HS-5 (cell line): ENCODE measurements at regions not wholly inside any gene's neighbourhood (a gene's known extent, or its start where the extent isn't known, plus 50 kb on each side); places are given as distances from the start of the nearest gene placed in this dataset.
"Not testable (repeated sequence)": the region's sequence is repeated elsewhere in the genome, so short reads cannot be mapped to it uniquely, and the experiment has no call there.

Source experiments
- DNase-seq: peaks from one replicate; pipeline ENCODE4 v3.0.0-alpha.2; 2012; ENCODE audit warnings: low read depth

DNA sequence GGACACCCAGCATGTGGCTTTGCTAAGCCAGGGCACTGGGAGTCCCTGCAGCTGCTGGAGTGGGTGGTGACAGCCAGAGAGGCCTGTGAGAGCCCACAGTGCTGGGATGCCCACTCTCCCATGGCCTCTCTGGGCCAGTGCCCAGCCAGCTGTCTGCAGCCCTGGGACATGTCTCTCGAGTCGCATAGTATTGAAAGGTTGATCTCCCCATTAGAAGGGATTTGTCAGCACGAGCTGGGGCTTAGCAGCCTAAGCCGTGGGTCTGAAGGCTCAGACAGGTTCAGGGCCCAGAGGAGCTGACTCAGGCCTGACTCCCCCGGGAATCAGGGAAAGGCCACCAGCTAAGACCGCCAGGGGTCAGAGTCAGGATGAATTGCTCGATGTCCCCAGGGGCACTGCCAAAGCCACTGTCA lies 53.5 kb downstream of the FOXD2 start:
- no peak for DNase-seq

- no peak for DNase-seq
These were observed 57.4 kb downstream of the FOXD2 start for GRCh38 chr1:47495176-47495713.

DNA sequence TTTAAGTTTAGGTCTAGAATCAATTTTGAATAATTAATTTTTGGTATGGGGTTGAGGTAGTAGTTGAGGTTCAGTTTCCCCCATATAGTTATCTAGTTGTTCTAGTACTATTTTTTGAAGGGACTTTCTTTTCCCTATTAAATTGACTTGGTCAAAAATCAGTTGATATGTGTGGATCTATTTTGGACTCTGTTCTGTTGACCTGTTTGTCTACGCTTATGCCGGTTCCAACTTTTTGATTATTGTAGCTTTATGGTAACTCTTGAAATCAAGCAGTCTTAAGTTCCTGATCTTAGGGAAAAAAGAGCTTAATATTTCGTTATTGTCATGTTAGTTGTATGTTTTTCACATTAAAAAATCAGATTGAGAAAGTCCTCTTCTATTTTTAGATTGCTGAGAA lies 60.7 kb downstream of the FOXD2 start:
- no peak for DNase-seq

GRCh38 chr1:47501069-47501468 lies 63.2 kb downstream of the FOXD2 start:
- no peak for DNase-seq

DNA sequence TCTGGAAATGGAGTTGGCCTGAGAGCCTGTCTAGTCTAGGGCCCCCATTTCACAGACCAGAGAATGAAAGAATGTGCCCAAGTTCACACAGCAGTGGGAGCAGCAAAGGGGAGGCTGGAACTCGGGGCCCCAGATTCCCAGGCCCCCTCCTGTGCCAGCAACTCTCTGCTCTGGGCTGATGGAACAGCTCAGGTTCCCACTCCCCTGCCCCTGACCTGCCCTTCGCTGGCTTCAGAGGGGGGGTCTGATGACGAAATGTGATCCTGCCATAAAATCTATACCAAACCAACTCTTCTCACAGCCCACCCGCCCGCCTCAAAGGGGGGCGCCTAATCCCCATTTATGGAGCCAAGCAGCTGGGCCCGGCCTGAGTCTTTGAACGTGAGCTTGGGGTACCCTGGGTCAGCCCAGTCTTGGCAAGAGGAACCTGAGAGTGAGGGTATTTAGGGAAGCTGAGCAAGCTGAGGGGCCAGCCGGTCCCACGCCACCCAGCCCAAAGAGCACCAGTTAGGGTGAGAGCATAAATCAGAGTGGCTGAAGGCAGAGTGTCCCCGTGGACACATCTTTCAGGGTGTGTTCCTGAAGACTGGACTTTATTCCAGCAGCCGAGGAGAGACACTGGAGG lies 65.0 kb downstream of the FOXD2 start:
- DNase-seq = no peak

DNA sequence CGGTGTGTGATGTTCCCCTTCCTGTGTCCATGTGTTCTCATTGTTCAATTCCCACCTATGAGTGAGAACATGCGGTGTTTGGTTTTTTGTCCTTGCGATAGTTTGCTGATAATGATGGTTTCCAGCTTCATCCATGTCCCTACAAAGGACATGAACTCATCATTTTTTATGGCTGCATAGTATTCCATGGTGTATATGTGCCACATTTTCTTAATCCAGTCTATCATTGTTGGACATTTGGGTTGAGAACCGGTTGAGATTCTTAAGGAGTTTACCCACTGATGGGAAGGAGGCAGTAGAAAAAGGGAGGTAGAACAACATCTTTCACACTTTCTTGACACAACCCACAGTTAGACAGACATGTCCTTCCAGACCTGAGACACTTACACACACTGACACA lies 67.0 kb downstream of the FOXD2 start:
- DNase-seq = not testable (repeated sequence)

DNA sequence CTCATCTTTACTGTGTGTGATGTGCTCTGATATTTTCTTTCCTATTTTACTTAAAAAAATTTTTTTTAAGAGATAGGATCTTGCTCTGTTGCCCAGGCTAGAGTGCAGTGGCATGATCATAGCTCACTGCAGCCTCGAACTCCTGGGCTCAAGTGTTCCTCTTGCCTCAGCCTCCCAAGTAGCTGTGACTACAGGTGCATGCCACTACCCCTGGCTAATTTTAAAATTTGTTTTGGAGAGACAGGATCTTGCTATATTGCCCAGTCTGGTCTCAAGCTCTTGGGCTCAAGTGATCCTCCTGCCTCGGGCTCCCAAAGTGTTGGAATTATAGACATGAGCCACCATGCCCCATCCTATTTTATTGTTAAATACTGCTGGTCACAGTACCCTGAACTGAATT lies 67.4 kb downstream of the FOXD2 start:
- DNase-seq = no peak

DNA sequence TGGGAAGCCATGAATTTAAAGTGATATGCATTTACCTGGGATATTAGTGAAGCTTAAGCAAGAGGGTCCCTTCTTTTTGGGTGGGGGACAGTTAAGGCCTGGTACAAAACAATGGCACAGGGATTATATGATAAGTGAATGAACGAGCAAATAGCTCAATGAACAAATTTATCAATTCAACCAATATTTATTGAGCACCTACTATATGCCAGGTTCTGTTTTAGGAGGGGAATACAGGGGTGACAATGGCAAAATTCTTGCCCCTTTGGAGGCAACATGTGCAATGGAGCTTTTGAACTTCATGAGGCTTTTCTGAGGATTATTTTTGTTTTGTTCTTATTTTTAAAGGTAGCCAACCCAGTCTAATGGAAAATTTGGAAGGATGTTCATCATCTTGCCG lies 68.2 kb downstream of the FOXD2 start:
- DNase-seq = no peak

DNA sequence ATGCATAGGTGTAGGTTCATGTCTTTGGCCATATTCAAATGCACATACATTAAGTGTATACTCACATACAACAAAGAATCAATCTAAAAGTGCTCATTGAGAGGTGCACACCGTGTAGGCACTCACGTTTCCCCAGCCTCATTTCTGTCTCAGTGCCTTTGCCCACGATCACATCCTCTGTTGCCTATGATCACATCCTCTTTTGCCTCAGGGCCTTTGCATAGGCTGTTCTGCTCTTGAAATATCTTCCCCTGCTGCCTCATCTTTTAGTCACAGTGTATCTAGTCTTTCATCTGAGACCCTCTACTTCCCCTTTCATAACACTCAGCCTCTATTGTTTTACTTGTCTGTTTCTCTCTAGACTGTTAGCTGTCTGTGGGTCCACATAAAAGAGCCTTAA lies 69.3 kb downstream of the FOXD2 start:
- DNase-seq = no peak

DNA sequence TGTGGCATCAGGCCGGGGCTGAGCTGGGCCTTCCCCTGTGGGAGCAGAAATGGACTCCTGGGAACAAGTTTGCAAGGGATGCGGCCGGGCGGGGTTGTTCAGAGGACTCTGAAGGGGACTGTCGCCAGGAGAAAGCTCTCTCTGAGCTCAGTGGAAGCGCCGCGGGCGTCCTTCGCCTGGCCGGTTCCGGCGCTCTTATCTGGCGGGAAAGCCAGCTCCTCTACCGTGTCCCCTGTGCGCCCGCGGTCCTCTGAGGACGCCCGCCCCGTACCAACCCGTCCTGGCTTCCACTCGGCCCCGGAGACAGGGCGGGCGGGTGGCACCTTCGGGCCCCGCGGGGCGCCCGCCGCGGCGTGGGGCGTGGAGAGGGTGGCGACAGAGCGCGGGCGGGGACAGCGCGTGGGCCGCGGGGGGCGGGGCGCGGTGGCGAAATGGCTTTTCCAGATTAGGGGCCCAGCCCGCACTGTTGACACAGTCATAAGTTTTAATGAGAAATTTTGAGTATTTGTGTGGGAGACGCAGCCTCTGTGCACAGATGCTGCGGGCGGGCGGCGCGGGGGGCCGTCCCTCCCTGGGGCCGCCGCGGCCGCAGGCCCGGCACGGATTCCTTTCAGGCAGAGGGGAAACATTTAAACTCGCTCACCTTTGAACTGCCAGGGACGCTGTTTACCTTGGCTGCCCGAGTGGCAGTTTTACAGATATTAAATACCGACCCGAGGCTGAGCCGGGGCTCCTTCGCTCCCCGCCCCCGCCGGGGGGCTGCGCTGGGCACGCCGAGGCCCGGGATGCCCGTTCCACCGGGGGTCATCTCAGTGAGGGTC lies 70.2 kb downstream of the FOXD2 start:
- no peak for DNase-seq

DNA sequence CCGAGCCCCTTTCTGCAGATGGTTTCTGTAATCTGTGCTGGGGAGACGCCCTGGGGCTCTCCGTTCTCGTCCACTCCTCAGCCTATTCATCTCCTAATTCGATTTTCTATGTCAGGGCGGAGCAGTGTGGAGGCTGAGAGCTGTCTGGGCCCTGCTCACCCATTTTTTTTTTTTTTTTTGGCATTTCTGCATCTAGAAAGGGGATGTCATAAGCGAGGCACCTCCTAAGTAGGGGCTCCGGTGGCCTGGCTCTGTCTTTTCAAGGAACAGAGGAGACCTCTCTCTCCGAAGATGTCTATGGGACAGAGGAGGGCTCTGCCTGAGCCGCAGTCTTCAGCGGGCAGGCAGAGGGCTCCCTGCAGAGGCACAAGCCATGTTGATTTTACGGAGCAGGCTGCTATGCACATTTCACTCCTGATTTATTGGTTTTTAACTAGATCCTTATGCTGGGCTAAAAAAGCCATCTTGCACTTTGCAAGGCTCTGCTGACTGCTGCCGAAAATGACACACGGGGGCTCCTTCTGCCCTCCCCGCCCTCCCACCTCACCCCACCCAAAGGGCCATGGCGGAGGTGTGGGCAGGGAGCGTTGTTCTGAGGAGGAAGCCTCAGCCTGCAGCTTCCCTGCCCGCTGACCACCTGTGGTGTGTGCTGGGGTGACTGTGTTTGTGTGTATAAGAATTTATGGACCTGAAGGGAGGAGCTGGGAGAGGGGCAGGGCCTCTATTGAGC lies 71.0 kb downstream of the FOXD2 start:
- no peak for DNase-seq

- no peak for DNase-seq
These were observed 72.5 kb downstream of the FOXD2 start for GRCh38 chr1:47510282-47510811.

GRCh38 chr1:47511825-47512224 lies 74.0 kb downstream of the FOXD2 start:
- no peak for DNase-seq

- no peak for DNase-seq
These were observed 75.5 kb downstream of the FOXD2 start for GRCh38 chr1:47513393-47513792.

DNA sequence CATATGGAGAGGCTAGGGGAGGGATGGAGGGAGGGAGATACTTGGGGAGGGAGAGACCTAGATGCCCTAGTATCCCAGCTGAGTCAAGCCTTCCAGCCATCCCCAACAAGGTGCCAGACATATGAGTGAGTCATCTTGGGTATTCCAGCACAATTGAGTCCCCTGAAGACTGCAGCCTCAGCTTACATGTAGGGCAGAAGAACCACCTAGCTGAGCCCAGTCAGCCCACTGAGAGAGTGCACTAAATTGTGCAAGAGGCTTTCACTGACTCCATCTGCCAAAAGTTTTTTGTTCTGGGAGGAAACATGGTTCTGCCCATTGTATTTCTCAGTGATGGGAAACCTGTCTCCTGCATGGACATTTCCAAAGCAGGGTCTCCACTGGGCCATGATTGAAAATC lies 76.4 kb downstream of the FOXD2 start:
- no peak for DNase-seq

- no peak for DNase-seq
These were observed 77.4 kb downstream of the FOXD2 start for GRCh38 chr1:47515164-47515789.

- DNase-seq = no peak
These were observed 80.1 kb downstream of the FOXD2 start for GRCh38 chr1:47517946-47518345.

- DNase-seq = no peak
These were observed 81.6 kb downstream of the FOXD2 start for GRCh38 chr1:47519491-47519890.

- no peak for DNase-seq
These were observed 82.1 kb downstream of the FOXD2 start for GRCh38 chr1:47519971-47520370.

DNA sequence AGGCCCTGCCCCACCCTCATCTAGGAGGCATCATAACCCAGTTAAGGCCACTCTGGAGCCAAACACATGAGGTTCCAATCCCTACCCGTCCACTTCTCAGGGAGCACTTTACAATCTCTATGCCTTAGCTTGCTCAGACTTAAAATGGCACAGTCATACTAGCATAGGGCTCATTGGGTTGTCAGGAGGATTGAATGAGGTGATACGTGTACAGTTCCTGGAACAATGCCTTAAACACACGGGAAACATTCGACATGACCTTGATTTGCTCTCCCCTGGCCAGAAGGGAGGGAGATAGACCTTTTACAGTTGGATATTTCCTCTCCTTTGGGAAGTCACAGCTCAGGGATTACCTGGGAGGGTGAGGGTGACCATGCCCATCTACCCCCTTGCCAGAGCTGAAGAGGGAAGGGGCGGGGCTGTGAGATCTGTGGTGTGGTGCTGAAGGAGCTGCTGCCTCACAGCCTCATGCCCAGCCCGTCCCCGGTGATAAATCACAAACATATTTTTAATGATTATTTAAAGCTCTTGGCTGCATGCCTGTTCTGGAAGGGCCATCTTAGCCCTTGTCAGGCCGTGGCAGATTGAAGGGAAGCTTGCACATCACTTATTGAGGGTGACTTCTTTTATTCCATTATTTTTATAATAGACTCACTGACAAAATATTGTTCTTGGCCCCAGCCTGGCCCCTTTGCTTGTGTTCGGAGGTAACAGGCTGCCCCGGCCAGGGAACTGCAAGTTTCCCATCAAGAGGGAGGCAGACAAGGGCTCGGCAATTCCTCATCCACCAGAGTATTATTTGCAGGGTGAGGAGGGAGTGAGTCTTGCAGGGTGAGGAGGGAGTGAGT lies 83.4 kb downstream of the FOXD2 start:
- DNase-seq = no peak
